Activated CD4-positive, CD25-positive, alpha-beta regulatory T cell treated with anti-CD3 and anti-CD28 coated beads, Interleukin-2, amount 50 U/mL, for 16 hours (primary cell): ENCODE measurements at regions not wholly inside any gene's neighbourhood (a gene's known extent, or its start where the extent isn't known, plus 50 kb on each side); places are given as distances from the start of the nearest gene placed in this dataset.
"Not testable (repeated sequence)": the region's sequence is repeated elsewhere in the genome, so short reads cannot be mapped to it uniquely, and the experiment has no call there.

Source experiments
- DNase-seq: peaks from one replicate; pipeline ENCODE4 v3.0.0-alpha.2; 2020; ENCODE audit warnings: low read depth, low spot score

- DNase-seq = no peak
These were observed 615.5 kb upstream of the ADAMTS5 start for GRCh38 chr21:27582246-27582947.

- DNase-seq = no peak
These were observed 614.3 kb upstream of the ADAMTS5 start for GRCh38 chr21:27581168-27581567.

DNA sequence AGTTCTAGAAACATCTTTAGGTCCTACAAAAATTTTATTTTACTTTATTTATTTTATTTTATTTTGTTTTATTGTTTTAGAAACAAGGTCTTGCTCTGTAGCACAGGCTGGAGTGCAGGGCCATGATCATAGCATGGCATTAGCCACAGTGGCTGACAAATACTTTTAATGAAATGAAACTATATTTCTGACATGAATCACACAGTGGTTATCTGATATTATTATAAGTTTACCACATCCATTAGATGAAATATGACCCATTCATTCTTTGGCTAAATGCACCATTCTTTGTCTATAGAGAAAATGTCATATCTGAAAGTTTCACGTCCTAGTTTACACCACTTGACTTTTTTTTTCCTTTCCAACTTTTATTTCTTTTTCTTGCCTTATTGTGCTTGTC is 613.4 kb upstream of the ADAMTS5 start:
- no peak for DNase-seq

DNA sequence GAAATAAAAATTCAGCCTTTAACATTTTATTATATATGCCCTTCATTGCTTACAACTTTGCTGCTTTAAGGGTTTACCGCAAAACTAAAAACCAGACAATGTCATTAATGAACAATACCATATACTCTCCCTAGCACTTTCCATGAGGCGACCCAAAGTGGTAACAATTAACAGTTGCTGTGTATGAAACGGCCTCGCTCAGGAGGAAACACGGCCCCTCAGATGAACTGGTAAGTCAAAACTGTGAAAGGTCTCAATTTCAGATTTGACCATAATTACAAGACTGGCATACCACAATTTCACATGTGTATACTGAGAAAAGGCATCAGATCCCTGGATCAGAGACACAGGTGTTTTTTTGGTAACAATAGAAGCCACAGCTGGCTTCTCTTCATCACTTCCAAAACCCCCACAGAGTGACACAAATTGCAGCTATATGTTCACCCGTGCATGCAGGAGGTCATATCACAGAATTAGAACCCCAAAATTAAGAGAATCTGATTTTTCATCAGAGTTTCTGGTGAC is 611.9 kb upstream of the ADAMTS5 start:
- no peak for DNase-seq

DNA sequence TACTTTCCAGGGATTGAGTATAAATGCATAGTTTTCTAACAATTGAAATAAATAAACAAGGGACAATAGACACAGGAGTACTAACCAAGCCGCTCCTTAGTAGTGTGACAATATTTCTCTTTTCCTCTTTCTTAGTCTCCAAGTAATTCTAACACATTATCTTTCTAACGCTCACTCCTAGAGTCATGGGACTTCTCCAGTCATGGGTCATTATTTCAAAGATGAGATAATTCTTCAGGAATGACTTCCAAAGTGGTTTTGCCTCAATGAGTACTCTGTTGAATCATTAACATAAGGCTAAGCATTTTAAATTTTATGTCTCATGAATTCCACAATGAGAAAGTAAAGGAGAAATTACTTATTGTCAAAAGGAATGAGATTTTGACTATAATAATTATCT is 605.8 kb upstream of the ADAMTS5 start:
- no peak for DNase-seq

DNA sequence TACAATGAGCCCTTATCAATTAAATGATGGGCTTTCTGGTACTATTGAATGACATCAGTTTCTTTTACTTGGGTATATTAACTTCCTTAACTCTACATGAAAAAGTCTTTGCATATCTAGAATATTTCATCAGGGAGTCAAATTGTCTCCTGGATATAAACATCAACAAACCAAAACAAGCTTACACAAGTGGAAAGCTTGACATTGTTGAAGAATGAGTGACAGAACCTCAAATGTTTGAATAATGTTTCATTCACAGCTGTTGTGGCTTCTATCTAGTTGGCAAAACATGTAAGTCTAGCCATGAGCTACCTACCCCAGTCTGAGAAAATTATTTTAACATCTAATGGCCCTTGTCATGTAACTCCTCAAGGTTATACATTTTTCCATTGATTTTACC is 604.8 kb upstream of the ADAMTS5 start:
- no peak for DNase-seq

GRCh38 chr21:27570306-27570868 is 603.5 kb upstream of the ADAMTS5 start:
- DNase-seq = no peak

GRCh38 chr21:27569831-27570230 is 602.9 kb upstream of the ADAMTS5 start:
- DNase-seq = no peak

DNA sequence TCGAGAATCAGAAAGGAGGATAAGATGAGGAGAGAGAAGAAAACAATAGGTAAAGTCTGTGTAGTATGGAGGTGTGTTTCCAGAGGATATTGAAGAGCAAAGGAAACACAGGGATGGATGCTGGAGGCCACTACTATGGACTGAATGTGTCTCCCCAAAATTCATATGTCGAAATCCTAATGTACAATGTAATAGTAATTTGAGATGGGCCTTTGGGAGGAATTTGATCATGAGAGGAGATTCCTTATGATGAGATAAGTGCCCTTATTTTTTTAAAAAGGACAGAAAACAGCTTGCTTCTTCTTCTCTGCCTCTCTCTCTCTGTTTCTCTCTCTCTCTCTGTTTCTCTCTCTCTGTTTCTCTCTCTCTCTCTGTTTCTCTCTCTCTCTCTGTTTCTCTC is 602.2 kb upstream of the ADAMTS5 start:
- DNase-seq = no peak

DNA sequence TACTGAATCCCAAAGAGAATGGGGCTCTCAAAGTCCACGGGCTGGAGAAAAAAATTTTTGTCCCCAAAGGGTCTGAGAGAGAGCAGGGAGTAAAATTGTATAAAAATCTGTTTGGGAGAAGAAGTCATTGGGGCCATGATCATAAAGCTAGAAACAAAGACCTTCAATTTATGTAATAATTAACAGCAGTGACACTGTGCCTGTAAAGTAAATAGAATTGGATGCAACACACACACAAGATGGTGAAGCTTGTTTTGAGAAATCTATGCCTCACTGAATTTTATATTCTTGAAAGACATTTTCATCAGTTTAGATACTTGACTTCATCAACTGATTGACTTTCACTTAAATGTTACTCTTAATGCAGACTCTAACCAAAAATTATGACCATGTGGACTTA is 600.5 kb upstream of the ADAMTS5 start:
- no peak for DNase-seq

DNA sequence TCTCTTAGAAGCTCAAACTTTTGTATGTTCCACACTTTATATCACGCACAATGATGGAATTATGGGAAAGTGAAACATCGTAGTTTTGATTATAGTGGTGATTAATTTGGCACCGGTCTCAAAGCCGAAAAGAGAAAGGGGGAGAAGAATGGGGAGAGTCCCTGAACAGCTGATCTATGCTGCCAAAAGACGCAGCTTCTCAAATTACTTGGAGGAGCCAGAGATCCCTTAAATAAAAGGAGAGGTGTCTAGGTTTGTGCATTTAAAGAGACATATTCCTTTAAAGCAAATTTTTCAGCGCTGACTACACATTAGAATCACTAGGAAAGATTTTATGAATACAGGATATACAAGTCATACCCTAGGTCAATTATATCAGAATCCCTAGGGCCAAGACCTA is 599.6 kb upstream of the ADAMTS5 start:
- no peak for DNase-seq

DNA sequence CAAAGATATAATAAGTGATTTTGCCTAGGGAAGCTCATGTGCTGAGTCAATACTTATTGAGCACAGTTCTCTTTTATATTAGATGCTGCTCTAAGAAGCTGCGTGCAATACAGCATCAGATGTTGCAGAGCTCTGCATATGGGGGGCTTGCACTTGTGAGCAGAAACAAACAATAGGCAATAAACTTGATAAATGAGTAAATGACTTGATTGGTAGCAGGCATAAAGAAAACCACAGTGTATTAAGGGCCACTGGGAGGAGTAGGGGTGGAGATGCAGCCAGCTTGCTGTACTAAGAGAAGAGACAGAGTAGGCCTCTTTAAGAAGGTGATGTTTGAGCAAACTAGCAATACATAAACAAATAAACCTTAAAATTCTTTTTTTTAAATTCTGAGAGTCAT is 598.5 kb upstream of the ADAMTS5 start:
- no peak for DNase-seq

DNA sequence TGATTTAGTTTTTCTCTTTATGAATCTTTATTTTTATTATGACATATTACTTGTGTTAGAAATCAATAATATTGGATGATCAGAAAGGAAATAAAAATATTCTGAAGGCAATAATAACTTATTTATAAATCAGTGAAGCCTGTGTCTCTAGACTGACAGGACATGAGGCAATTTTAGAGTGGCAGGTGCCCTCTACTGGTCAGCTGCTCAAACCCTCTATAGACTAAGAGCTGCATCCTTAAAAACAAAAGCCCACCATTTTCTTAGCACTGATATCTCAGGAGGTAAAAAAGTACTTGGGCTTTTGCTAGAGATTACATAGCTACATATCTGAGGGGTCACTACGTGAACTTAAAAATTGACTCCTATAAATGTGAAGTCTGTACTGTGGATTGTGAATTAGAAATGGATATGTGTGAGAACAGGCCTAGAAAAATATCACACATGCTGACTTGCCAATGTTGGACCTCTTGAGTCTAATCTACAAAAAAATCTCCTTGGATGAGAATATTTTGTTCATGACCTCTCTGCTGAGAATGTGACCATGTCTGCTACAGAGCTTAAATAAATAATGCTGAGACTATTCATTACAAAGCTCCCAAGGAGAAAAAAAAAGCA is 597.9 kb upstream of the ADAMTS5 start:
- DNase-seq = no peak

- DNase-seq = no peak
These were observed 595.4 kb upstream of the ADAMTS5 start for GRCh38 chr21:27562303-27562702.

DNA sequence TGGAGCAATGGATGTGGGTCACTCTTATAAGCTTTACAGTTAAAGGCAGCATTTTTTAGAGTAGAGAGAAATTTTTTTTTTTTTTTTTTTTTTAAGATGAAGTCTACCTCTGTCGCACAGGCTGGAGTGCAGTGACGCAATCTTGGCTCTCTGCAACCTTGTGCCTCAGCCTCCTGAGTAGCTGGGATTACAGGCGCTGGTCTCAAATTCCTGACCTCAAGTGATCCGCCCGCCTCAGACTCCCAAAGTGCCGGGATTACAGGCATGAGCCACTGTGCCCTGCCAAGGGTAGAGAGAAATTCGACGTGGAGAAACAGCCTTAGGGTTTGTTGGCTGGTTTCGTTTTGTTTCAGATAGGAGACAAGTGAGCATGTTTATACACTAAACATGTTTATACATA is 594.2 kb upstream of the ADAMTS5 start:
- no peak for DNase-seq

DNA sequence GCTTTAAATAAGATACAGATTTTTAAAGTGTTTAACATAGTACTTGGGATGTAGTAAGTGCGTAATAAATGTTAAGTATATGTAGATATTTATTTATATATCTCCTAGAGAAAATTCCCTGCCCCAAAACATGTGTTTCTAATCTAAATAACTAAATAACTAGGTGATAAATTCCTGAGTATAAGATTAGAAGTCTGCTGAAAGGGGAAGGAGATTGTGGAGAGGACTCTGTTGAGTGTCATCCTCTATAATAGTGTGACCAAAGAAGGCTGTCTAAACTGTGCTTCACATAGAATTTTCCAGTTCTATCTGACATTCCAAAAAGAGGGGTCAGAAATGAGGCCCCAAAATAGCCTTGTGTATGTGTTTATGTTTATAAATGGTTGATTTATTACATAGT is 590.5 kb upstream of the ADAMTS5 start:
- DNase-seq = no peak

GRCh38 chr21:27555996-27556395 is 589.1 kb upstream of the ADAMTS5 start:
- DNase-seq = no peak

GRCh38 chr21:27550287-27550686 is 583.4 kb upstream of the ADAMTS5 start:
- DNase-seq = no peak

- DNase-seq = no peak
These were observed 581.6 kb upstream of the ADAMTS5 start for GRCh38 chr21:27548486-27548885.

DNA sequence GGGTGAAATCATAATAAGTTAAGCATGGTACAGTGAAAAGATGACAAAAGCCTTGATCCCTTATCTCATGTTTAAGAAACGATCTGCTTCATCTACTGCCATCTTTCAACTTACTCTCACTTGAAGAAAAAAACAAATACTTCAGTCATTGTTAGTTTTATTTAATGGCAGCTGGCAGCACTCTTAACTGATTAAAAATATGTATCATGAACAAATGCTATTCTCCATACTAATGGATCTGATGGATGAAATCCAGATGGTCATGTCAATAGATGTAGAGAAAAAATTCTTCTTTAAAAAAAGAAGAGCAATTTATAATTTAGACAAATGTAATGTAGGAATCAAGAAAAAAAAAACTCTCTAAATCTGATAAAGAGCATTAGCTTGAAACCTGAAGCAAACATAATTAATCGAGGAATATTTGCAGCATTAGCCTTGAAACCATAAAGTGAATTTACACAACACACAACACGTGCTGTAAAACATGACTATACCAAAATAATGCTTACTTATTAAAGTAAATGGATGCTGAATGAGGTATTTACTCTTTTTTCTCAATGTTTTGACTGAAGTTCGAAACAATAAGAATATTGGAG is 579.0 kb upstream of the ADAMTS5 start:
- no peak for DNase-seq

GRCh38 chr21:27542126-27542525 is 575.2 kb upstream of the ADAMTS5 start:
- not testable (repeated sequence) for DNase-seq

DNA sequence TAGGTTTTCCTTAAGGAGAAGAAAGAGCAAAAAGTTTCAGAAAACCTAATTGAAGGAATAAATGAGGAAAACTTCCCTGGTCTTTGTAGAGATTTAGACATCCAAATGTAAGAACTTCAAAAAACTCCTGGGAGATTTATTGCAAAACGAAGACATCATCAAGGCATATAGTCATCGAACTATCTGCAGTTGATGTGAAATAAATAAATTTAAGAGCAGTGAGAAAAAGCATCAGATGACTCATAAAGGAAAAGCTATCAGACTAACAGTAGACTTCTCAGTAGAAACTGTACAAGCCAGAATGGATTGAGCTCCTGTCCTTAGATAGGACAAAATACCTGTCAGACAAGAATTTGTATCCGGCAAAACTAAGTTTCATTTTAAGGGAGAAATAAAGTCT is 569.4 kb upstream of the ADAMTS5 start:
- DNase-seq = no peak

DNA sequence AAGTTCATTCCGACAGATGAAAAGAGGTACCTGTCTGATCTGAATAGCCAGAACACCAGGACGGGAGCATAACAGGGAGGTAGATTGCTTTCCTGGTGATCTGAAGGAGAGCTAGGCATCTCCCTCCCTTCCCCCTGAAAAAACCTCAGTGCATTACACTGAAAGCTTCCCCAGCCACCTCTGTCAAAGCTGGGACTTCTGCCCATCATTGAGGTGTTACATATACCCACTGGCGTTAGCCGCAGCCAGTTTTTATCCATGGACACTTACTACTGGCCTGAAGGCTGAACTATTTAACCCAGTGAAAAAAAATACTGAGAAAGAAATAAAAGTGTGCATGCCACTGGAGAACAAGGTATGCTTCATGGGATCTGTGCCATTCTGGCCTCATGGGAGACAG is 568.3 kb upstream of the ADAMTS5 start:
- DNase-seq = no peak
